ENCODE measurements at regions not wholly inside any gene's neighbourhood (a gene's known extent, or its start where the extent isn't known, plus 50 kb on each side); places are given as distances from the start of the nearest gene placed in this dataset.

- Histone ChIP-seq H3K9me3 (ENCODE audit: control insufficient read depth in 4 of 4, insufficient read depth in 3 of 4, low read length in 3 of 4) (peaks cover 0 to 5% (median 0%) of the 10 kb centered on the region in 4 donors), H3K36me3 (ENCODE audit: control insufficient read depth in 4 of 4, insufficient read depth in 4 of 4, low read length in 4 of 4) (no peaks in the 10 kb centered on the region), H3K4me3 (no peak overlapping the region), H3K27ac (ENCODE audit: low read depth in 1 of 2, low read length in 1 of 2) (no peak overlapping the region), H3K9ac (ENCODE audit: insufficient read depth in 1 of 2, low read length in 2 of 2) (no peak overlapping the region), H3K27me3 (ENCODE audit: control insufficient read depth in 3 of 3, insufficient read depth in 3 of 3, low read length in 2 of 3) (no peaks in the 10 kb centered on the region), H3K4me1 (ENCODE audit: control insufficient read depth in 5 of 5, insufficient read depth in 5 of 5, low read length in 5 of 5) (no peaks in the 10 kb centered on the region)
- ATAC-seq (ENCODE audit: insufficient read depth, low FRiP score) (no peak), DNase-seq (no peak)
- WGBS, 2 donors = 76 to 82% methylated on average over 3 of the region's 3 CpGs
- TF ChIP-seq CTCF (IDR thresholded peaks at IDR 0.05; ENCODE audit: control extremely low read depth, extremely low read depth) = no peak
Measured at GRCh38 chr9:104256031-104256695, 162.1 kb downstream of the SMC2 start.

DNA sequence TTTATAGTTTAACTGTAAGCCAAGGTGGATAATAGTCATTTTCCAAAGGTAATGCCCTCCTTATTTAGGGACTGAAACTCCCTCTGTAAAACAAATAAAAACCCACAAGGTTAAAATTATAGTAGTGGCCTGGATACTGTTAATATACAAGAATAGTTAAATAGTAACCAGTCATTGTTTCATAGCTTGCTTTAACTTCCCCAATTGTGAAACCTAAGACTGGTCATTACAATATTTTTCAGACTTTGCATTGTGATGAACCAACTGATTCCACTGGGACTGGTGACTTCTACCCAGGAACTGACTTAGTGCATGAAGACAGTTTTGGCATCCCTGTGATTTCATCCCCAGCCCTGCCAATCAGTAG lies 162.6 kb downstream of the SMC2 start:
- H3K27me3 ChIP-seq (ENCODE audit: control insufficient read depth in 3 of 3, insufficient read depth in 3 of 3, low read length in 2 of 3) = no peaks in the 10 kb centered on the region
- DNase-seq (no peak), ATAC-seq (ENCODE audit: insufficient read depth, low FRiP score) (no peak)
- H3K9me3 ChIP-seq (ENCODE audit: control insufficient read depth in 4 of 4, insufficient read depth in 3 of 4, low read length in 3 of 4) = peaks cover 0 to 5% (median 0%) of the 10 kb centered on the region in 4 donors
- no peak for TF ChIP-seq CTCF (IDR thresholded peaks at IDR 0.05; ENCODE audit: control extremely low read depth, extremely low read depth)
- no peaks in the 10 kb centered on the region for H3K4me1 ChIP-seq (ENCODE audit: control insufficient read depth in 5 of 5, insufficient read depth in 5 of 5, low read length in 5 of 5)
- no peak overlapping the region for H3K4me3 ChIP-seq
- H3K36me3 ChIP-seq (ENCODE audit: control insufficient read depth in 4 of 4, insufficient read depth in 4 of 4, low read length in 4 of 4) = no peaks in the 10 kb centered on the region
- no peak overlapping the region for H3K27ac ChIP-seq (ENCODE audit: low read depth in 1 of 2, low read length in 1 of 2)
- H3K9ac ChIP-seq (ENCODE audit: insufficient read depth in 1 of 2, low read length in 2 of 2) = no peak overlapping the region

DNA sequence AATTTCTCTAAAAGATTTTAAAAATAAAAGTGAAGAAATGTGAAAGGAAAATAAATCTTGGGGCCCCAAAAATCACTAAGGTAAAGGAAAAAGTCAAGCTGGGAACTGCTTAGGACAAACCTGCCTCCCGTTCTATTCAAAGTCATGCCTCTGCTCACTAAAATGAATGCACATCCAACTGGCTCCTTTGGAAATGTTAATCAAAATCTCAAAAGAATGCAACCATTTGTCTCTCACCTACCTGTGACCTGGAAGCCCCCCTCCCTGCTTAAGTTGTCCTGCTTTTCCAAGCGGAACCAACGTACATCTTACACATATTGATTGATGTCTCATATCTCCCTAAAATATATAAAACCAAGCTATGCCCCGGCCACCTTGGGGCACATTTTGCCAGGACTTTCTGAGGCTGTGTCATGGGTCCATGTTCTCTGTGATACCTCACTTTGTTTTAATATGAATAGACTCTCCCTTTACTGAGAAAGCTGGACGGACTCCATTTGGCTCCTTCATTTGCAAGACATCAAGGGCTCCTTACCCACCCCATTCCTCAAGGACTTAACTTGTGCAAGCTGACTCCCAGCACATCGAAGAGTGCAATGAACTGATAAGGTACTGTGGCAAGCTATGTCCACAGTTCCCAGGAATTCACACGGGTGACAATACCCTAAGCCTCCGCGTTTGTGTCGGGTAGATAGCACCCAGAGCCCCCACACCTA lies 164.3 kb downstream of the SMC2 start:
- DNase-seq (peak in 1 of 3 donors; percentile 1), ATAC-seq (ENCODE audit: insufficient read depth, low FRiP score) (no peak)
- WGBS, 2 donors = 15 to 16% methylated on average over 10 of the region's 10 CpGs

More for the DNA sequence above, 164.3 kb downstream of the SMC2 start:
- H3K27ac ChIP-seq (ENCODE audit: low read depth in 1 of 2, low read length in 1 of 2) = no peak overlapping the region
- no peak overlapping the region for H3K4me3 ChIP-seq
- H3K4me1 ChIP-seq (ENCODE audit: control insufficient read depth in 5 of 5, insufficient read depth in 5 of 5, low read length in 5 of 5) = no peaks in the 10 kb centered on the region
- no peaks in the 10 kb centered on the region for H3K36me3 ChIP-seq (ENCODE audit: control insufficient read depth in 4 of 4, insufficient read depth in 4 of 4, low read length in 4 of 4)
- H3K9ac ChIP-seq (ENCODE audit: insufficient read depth in 1 of 2, low read length in 2 of 2) = no peak overlapping the region
- no peaks in the 10 kb centered on the region for H3K9me3 ChIP-seq (ENCODE audit: control insufficient read depth in 4 of 4, insufficient read depth in 3 of 4, low read length in 3 of 4)
- H3K27me3 ChIP-seq (ENCODE audit: control insufficient read depth in 3 of 3, insufficient read depth in 3 of 3, low read length in 2 of 3) = no peaks in the 10 kb centered on the region
- no peak for TF ChIP-seq CTCF (IDR thresholded peaks at IDR 0.05; ENCODE audit: control extremely low read depth, extremely low read depth)

All from lung (tissue), 11 donors.